ENCODE measurements at regions not wholly inside any gene's neighbourhood (a gene's known extent, or its start where the extent isn't known, plus 50 kb on each side); places are given as distances from the start of the nearest gene placed in this dataset.

GRCh38 chr22:34951212-34951611 lies 114.7 kb upstream of the ISX start:
- WGBS: 73% methylated on average over 3 of the region's 3 CpGs
- H3K36me3 ChIP-seq (ENCODE audit: control insufficient read depth in 4 of 4, insufficient read depth in 3 of 4, low read depth in 1 of 4, low read length in 3 of 4): no peaks in the 10 kb centered on the region
- no peak overlapping the region for H3K27ac ChIP-seq (ENCODE audit: low read depth in 1 of 2, low read length in 2 of 2)
- no peaks in the 10 kb centered on the region for H3K4me1 ChIP-seq (ENCODE audit: control insufficient read depth in 4 of 4, insufficient read depth in 4 of 4, low read length in 3 of 4)
- no peak overlapping the region for H3K9ac ChIP-seq (ENCODE audit: low read depth in 1 of 2, low read length in 2 of 2)
- H3K27me3 ChIP-seq (ENCODE audit: control insufficient read depth in 4 of 4, insufficient read depth in 4 of 4, low read length in 3 of 4): peaks cover 0 to 3% (median 0%) of the 10 kb centered on the region in 4 donors
- no peaks in the 10 kb centered on the region for H3K9me3 ChIP-seq (ENCODE audit: control insufficient read depth in 4 of 4, low read length in 3 of 4)
- no peak overlapping the region for H3K4me3 ChIP-seq (ENCODE audit: low read depth in 1 of 3, low read length in 3 of 3)
- DNase-seq (ENCODE audit: low spot score): no peak
- TF ChIP-seq NR2F2 (IDR thresholded peaks at IDR 0.05) (no peak), EGR1 (IDR thresholded peaks at IDR 0.05; ENCODE audit: low read depth in 2 of 2) (no peak), FOXA1 (IDR thresholded peaks at IDR 0.05) (no peak), FOXA2 (IDR thresholded peaks at IDR 0.05) (no peak), SP1 (IDR thresholded peaks at IDR 0.05) (no peak), HNF4A (conservative IDR thresholded peaks at IDR 0.05) (no peak), YY1 (IDR thresholded peaks at IDR 0.05) (no peak)

- no peak for TF ChIP-seq TAF1 (conservative IDR thresholded peaks at IDR 0.05)
- no peak for TF ChIP-seq ZBTB33 (IDR thresholded peaks at IDR 0.05)
- TF ChIP-seq YY1 (IDR thresholded peaks at IDR 0.05): no peak
- TF ChIP-seq RAD21 (IDR thresholded peaks at IDR 0.05): no peak
- TF ChIP-seq HNF4A (conservative IDR thresholded peaks at IDR 0.05): no peak
- no peak for TF ChIP-seq NR2F2 (IDR thresholded peaks at IDR 0.05)
- TF ChIP-seq REST (IDR thresholded peaks at IDR 0.05): no peak
- no peak for TF ChIP-seq FOXA1 (IDR thresholded peaks at IDR 0.05)
- no peak for TF ChIP-seq FOXA2 (IDR thresholded peaks at IDR 0.05)
- Histone ChIP-seq H3K9me3 (ENCODE audit: control insufficient read depth in 4 of 4, low read length in 3 of 4) (no peaks in the 10 kb centered on the region), H3K27ac (ENCODE audit: low read depth in 1 of 2, low read length in 2 of 2) (no peak overlapping the region), H3K9ac (ENCODE audit: low read depth in 1 of 2, low read length in 2 of 2) (no peak overlapping the region), H3K36me3 (ENCODE audit: control insufficient read depth in 4 of 4, insufficient read depth in 3 of 4, low read depth in 1 of 4, low read length in 3 of 4) (no peaks in the 10 kb centered on the region), H3K4me3 (ENCODE audit: low read depth in 1 of 3, low read length in 3 of 3) (no peak overlapping the region), H3K4me1 (ENCODE audit: control insufficient read depth in 4 of 4, insufficient read depth in 4 of 4, low read length in 3 of 4) (no peaks in the 10 kb centered on the region), H3K27me3 (ENCODE audit: control insufficient read depth in 4 of 4, insufficient read depth in 4 of 4, low read length in 3 of 4) (peaks cover 0 to 6% (median 1%) of the 10 kb centered on the region in 4 donors)
- WGBS: 55% methylated on average over 5 of the region's 5 CpGs
- no peak for DNase-seq (ENCODE audit: low spot score)
Observed at GRCh38 chr22:34960005-34960404, 106.0 kb upstream of the ISX start.

- H3K27me3 ChIP-seq (ENCODE audit: control insufficient read depth in 4 of 4, insufficient read depth in 4 of 4, low read length in 3 of 4): peaks cover 0 to 11% (median 0%) of the 10 kb centered on the region in 4 donors
- H3K4me3 ChIP-seq (ENCODE audit: low read depth in 1 of 3, low read length in 3 of 3): no peak overlapping the region
- H3K36me3 ChIP-seq (ENCODE audit: control insufficient read depth in 4 of 4, insufficient read depth in 3 of 4, low read depth in 1 of 4, low read length in 3 of 4): no peaks in the 10 kb centered on the region
- 63% methylated on average over 4 of the region's 4 CpGs for WGBS
- H3K9me3 ChIP-seq (ENCODE audit: control insufficient read depth in 4 of 4, low read length in 3 of 4): no peaks in the 10 kb centered on the region
- no peak for TF ChIP-seq REST (IDR thresholded peaks at IDR 0.05)
- no peak overlapping the region for H3K9ac ChIP-seq (ENCODE audit: low read depth in 1 of 2, low read length in 2 of 2)
- no peak overlapping the region for H3K27ac ChIP-seq (ENCODE audit: low read depth in 1 of 2, low read length in 2 of 2)
- no peak for DNase-seq (ENCODE audit: low spot score)
- H3K4me1 ChIP-seq (ENCODE audit: control insufficient read depth in 4 of 4, insufficient read depth in 4 of 4, low read length in 3 of 4): no peaks in the 10 kb centered on the region
Observed at GRCh38 chr22:34966980-34967565, 98.9 kb upstream of the ISX start.
